PC-3 (cell line): ENCODE measurements at regions not wholly inside any gene's neighbourhood (a gene's known extent, or its start where the extent isn't known, plus 50 kb on each side); places are given as distances from the start of the nearest gene placed in this dataset.

ENCODE experiments used
- CTCF ChIP-seq: fragments of 300-600 bp; sonication (generic); conservative IDR thresholded peaks from 2 replicates; pipeline ENCODE4 v1.5.1; 2017; ENCODE audit warnings: antibody characterized with exemption, low read depth, mild to moderate bottlenecking, low read length
- EZH2 ChIP-seq: fragments of 300-600 bp; sonication (generic); IDR thresholded peaks from one replicate; pipeline ENCODE4 v1.6.1; 2017; ENCODE audit warnings: antibody characterized with exemption, mild to moderate bottlenecking, low read length; ENCODE audit not compliant: unreplicated experiment
- EZH2phosphoT487 ChIP-seq: fragments of 300-600 bp; sonication (generic); IDR thresholded peaks from 2 replicates; pipeline ENCODE4 v1.6.1; 2018; ENCODE audit warnings: mild to moderate bottlenecking, antibody characterized with exemption, low read length, borderline replicate concordance

- no peak for TF ChIP-seq CTCF
- no peak for TF ChIP-seq EZH2
- TF ChIP-seq EZH2phosphoT487: no peak
These were observed 562.3 kb downstream of the DNAH5 start for GRCh38 chr5:13382232-13382631.
